ENCODE measurements at regions not wholly inside any gene's neighbourhood (a gene's known extent, or its start where the extent isn't known, plus 50 kb on each side); places are given as distances from the start of the nearest gene placed in this dataset.
"Not testable (repeated sequence)": the region's sequence is repeated elsewhere in the genome, so short reads cannot be mapped to it uniquely, and the experiment has no call there.

- DNase-seq (ENCODE audit: low read depth): no peak
Observed at GRCh38 chr14:40115583-40115982, 683.4 kb upstream of the FBXO33 start.

- DNase-seq (ENCODE audit: low read depth): no peak
Observed at GRCh38 chr14:40113671-40114070, 681.4 kb upstream of the FBXO33 start.

GRCh38 chr14:40100544-40101196 lies 668.4 kb upstream of the FBXO33 start:
- DNase-seq (ENCODE audit: low read depth): no peak

- no peak for DNase-seq (ENCODE audit: low read depth)
Observed at GRCh38 chr14:40099316-40099715, 667.1 kb upstream of the FBXO33 start.

GRCh38 chr14:40098468-40098867 lies 666.2 kb upstream of the FBXO33 start:
- DNase-seq (ENCODE audit: low read depth): no peak

- DNase-seq (ENCODE audit: low read depth): no peak
Observed at GRCh38 chr14:40096968-40097367, 664.7 kb upstream of the FBXO33 start.

- no peak for DNase-seq (ENCODE audit: low read depth)
Observed at GRCh38 chr14:40093800-40094199, 661.6 kb upstream of the FBXO33 start.

- DNase-seq (ENCODE audit: low read depth): no peak
Observed at GRCh38 chr14:40074169-40074568, 641.9 kb upstream of the FBXO33 start.

GRCh38 chr14:40072175-40072574 lies 639.9 kb upstream of the FBXO33 start:
- DNase-seq (ENCODE audit: low read depth): no peak

- DNase-seq (ENCODE audit: low read depth): no peak
Observed at GRCh38 chr14:40058901-40059897, 627.0 kb upstream of the FBXO33 start.

GRCh38 chr14:40053416-40053815 lies 621.2 kb upstream of the FBXO33 start:
- DNase-seq (ENCODE audit: low read depth): no peak

GRCh38 chr14:40028991-40029390 lies 596.8 kb upstream of the FBXO33 start:
- no peak for DNase-seq (ENCODE audit: low read depth)

GRCh38 chr14:40025101-40025500 lies 592.9 kb upstream of the FBXO33 start:
- DNase-seq (ENCODE audit: low read depth): no peak

GRCh38 chr14:40010961-40011360 lies 578.7 kb upstream of the FBXO33 start:
- DNase-seq (ENCODE audit: low read depth): no peak

GRCh38 chr14:40009771-40010170 lies 577.5 kb upstream of the FBXO33 start:
- no peak for DNase-seq (ENCODE audit: low read depth)

- DNase-seq (ENCODE audit: low read depth): not testable (repeated sequence)
Observed at GRCh38 chr14:40008345-40008744, 576.1 kb upstream of the FBXO33 start.

GRCh38 chr14:40004871-40005500 lies 572.8 kb upstream of the FBXO33 start:
- no peak for DNase-seq (ENCODE audit: low read depth)

- DNase-seq (ENCODE audit: low read depth): no peak
Observed at GRCh38 chr14:40003773-40004172, 571.5 kb upstream of the FBXO33 start.

GRCh38 chr14:39998854-39999253 lies 566.6 kb upstream of the FBXO33 start:
- DNase-seq (ENCODE audit: low read depth): no peak

- DNase-seq (ENCODE audit: low read depth): no peak
Observed at GRCh38 chr14:39998114-39998513, 565.9 kb upstream of the FBXO33 start.

- DNase-seq (ENCODE audit: low read depth): no peak
Observed at GRCh38 chr14:39991041-39991440, 558.8 kb upstream of the FBXO33 start.

GRCh38 chr14:39988939-39989338 lies 556.7 kb upstream of the FBXO33 start:
- DNase-seq (ENCODE audit: low read depth): no peak

- DNase-seq (ENCODE audit: low read depth): no peak
Observed at GRCh38 chr14:39984323-39984722, 552.1 kb upstream of the FBXO33 start.
